GM20000 (cell line): ENCODE measurements at regions not wholly inside any gene's neighbourhood (a gene's known extent, or its start where the extent isn't known, plus 50 kb on each side); places are given as distances from the start of the nearest gene placed in this dataset.
"Not testable (repeated sequence)": the region's sequence is repeated elsewhere in the genome, so short reads cannot be mapped to it uniquely, and the experiment has no call there.

ENCODE experiments used
- DNase-seq: peaks from one replicate; pipeline ENCODE4 v3.0.0; 2012; ENCODE audit warnings: low spot score
- CTCF ChIP-seq: IDR thresholded peaks from 2 replicates; pipeline ENCODE4 v1.5.1; 2012; ENCODE audit warnings: mild to moderate bottlenecking, control low read depth; ENCODE audit errors: extremely low read depth, missing control alignments

DNA sequence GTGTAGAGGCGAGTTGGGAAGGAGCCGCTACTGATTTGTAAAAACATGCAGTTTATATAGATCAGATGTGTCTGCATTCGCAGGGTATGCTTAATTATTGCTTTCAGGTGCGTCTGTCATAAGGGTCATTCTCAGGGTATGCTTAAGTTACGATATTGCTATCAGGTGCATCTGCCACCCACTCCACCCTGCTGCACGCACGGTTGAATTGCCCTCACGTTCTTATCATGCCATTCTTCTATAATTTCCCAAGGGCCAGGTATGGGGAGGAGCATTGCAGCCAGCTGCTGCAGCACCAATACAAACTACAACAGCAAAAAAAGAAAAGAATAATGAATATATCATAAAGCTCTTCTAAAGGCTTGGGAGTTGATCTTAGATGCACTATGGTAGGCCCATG is 230.0 kb downstream of the KBTBD8 start:
- no peak for TF ChIP-seq CTCF
- DNase-seq = no peak

DNA sequence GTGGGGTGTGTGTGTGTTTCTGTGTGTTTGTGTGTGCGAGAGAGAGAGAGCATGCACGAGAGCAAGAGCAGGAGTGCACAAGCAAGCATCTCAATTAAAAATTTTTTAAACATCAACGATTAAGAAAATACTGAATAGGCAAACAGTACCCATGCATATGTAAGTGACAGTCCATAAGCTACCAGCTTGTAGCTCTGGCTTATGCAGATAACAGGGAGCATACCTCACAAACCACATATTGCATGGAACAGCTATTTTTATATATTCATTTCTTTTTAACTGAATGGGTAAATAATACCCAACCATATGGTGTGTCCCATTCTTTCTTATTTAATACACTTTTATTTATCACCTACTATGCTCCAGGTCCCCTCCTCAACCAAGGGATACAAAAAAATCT is 234.5 kb downstream of the KBTBD8 start:
- TF ChIP-seq CTCF = no peak
- no peak for DNase-seq

DNA sequence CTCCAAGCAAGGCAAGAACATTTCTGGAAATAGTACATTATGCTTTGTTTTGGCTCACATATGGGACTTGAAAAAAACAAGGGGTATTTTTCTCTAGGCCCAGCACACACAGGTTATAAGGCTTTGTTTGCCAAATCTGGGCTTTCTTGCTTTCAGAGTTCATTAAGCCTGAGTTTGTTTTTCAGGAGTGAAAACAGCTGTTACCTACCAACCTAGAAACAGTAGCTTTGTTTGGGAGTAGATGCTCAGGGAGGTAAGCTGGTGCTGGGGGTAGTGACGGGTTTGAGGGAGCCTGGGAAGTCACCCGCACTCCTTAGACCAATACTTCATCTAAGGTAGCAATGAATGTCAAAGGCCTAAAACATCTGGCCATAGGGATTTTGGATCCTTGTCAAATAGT is 241.2 kb downstream of the KBTBD8 start:
- DNase-seq = no peak
- no peak for TF ChIP-seq CTCF

GRCh38 chr3:67241084-67241483 is 243.0 kb downstream of the KBTBD8 start:
- no peak for DNase-seq
- TF ChIP-seq CTCF = no peak

DNA sequence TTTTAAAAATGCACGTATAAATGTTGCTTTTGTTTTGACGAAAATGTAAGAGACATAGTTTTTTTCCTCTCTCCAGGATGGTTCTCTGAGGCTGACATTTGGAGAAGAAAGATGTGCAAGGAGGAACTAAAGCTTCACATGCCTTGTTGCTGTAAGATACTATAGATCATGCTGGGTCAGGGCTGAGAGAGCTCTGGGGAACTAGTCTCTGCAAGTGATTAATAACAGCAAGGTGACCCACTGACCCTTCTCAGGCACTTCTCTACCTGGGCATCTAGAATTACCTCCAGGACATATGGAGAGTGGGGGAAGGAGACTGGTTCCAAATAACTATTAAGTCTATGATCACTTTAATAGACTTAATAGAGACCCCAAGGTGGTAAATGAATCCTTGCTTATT is 246.0 kb downstream of the KBTBD8 start:
- no peak for DNase-seq

GRCh38 chr3:67245545-67245944 is 247.4 kb downstream of the KBTBD8 start:
- no peak for DNase-seq
- TF ChIP-seq CTCF = no peak

More for the DNA sequence above, 246.0 kb downstream of the KBTBD8 start:
- no peak for TF ChIP-seq CTCF

DNA sequence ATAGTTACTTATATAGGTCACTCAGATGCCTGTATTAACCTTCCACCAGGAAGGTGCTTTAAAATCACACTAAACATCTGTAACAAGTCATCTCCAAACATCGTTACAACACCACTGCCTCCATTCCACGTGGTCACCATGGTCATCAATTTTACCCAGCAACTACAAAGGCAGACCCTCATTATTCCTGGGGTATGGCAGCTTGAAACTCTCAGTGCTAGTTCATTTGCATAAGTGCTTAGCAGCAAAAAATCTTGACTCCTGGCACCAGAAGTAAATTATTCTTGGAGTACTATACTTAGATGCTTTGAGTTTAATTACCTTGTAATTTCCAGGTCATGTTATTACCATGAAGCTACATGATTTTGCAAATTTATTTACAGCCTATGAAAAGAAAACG is 250.6 kb downstream of the KBTBD8 start:
- TF ChIP-seq CTCF = no peak

DNA sequence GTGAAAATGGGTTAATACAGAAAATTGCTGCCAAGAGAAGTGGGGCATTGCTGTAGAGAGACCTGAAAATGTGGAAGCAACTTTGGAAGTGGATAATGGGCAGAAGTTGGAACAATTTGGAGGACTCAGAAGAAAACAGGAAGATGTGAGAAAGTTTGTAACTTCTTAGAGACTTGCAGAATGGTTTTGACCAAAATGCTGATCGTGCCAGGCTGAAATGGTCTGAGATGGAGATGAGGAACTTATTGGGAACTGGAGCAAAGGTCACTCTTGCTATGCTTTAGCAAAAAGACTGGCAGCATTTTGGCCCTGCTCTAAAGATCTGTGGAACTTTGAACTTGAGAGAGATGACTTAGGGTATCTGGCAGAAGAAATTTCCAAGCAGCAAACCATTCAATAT is 254.8 kb downstream of the KBTBD8 start:
- DNase-seq = not testable (repeated sequence)

More for the DNA sequence above, 250.6 kb downstream of the KBTBD8 start:
- DNase-seq = no peak
